ENCODE measurements at regions not wholly inside any gene's neighbourhood (a gene's known extent, or its start where the extent isn't known, plus 50 kb on each side); places are given as distances from the start of the nearest gene placed in this dataset.
"Not testable (repeated sequence)": the region's sequence is repeated elsewhere in the genome, so short reads cannot be mapped to it uniquely, and the experiment has no call there.

- not testable (repeated sequence) for H3K4me3 ChIP-seq (ENCODE audit: low read depth, low read length); H3K27ac ChIP-seq (ENCODE audit: low read depth, low read length); H3K36me3 ChIP-seq (ENCODE audit: insufficient read depth, low read length); H3K79me2 ChIP-seq (ENCODE audit: control insufficient read depth, insufficient read depth, low read length, unreplicated experiment); H3K27me3 ChIP-seq (ENCODE audit: insufficient read depth, low read length); H2AFZ ChIP-seq (ENCODE audit: low read length, unreplicated experiment); H3K4me1 ChIP-seq (ENCODE audit: control insufficient read depth, insufficient read depth, low read length, unreplicated experiment)
Observed at GRCh38 chr4:189848672-189849071, 92.0 kb upstream of the FRG1 start.

- H3K27ac ChIP-seq (ENCODE audit: low read depth, low read length): no peak overlapping the region
- H3K4me1 ChIP-seq (ENCODE audit: control insufficient read depth, insufficient read depth, low read length, unreplicated experiment): no peaks in the 10 kb centered on the region
- no peaks in the 10 kb centered on the region for H3K79me2 ChIP-seq (ENCODE audit: control insufficient read depth, insufficient read depth, low read length, unreplicated experiment)
- H2AFZ ChIP-seq (ENCODE audit: low read length, unreplicated experiment): no peak overlapping the region
- H3K36me3 ChIP-seq (ENCODE audit: insufficient read depth, low read length): no peaks in the 10 kb centered on the region
- no peaks in the 10 kb centered on the region for H3K27me3 ChIP-seq (ENCODE audit: insufficient read depth, low read length)
- no peak overlapping the region for H3K4me3 ChIP-seq (ENCODE audit: low read depth, low read length)
Observed at GRCh38 chr4:189850239-189850856, 90.3 kb upstream of the FRG1 start.

GRCh38 chr4:189858435-189858834 is 82.2 kb upstream of the FRG1 start:
- Histone ChIP-seq H3K27me3 (ENCODE audit: insufficient read depth, low read length) (no peaks in the 10 kb centered on the region), H3K79me2 (ENCODE audit: control insufficient read depth, insufficient read depth, low read length, unreplicated experiment) (no peaks in the 10 kb centered on the region), H3K27ac (ENCODE audit: low read depth, low read length) (no peak overlapping the region), H3K4me3 (ENCODE audit: low read depth, low read length) (no peak overlapping the region), H2AFZ (ENCODE audit: low read length, unreplicated experiment) (no peak overlapping the region), H3K4me1 (ENCODE audit: control insufficient read depth, insufficient read depth, low read length, unreplicated experiment) (no peaks in the 10 kb centered on the region), H3K36me3 (ENCODE audit: insufficient read depth, low read length) (no peaks in the 10 kb centered on the region)

- H3K4me3 ChIP-seq (ENCODE audit: low read depth, low read length): no peak overlapping the region
- H3K27ac ChIP-seq (ENCODE audit: low read depth, low read length): no peak overlapping the region
- H3K36me3 ChIP-seq (ENCODE audit: insufficient read depth, low read length): no peaks in the 10 kb centered on the region
- H2AFZ ChIP-seq (ENCODE audit: low read length, unreplicated experiment): no peak overlapping the region
- no peaks in the 10 kb centered on the region for H3K27me3 ChIP-seq (ENCODE audit: insufficient read depth, low read length)
- no peaks in the 10 kb centered on the region for H3K79me2 ChIP-seq (ENCODE audit: control insufficient read depth, insufficient read depth, low read length, unreplicated experiment)
- H3K4me1 ChIP-seq (ENCODE audit: control insufficient read depth, insufficient read depth, low read length, unreplicated experiment): no peaks in the 10 kb centered on the region
Observed at GRCh38 chr4:189861101-189861500, 79.6 kb upstream of the FRG1 start.

- no peak overlapping the region for H3K27ac ChIP-seq (ENCODE audit: low read depth, low read length)
- H3K79me2 ChIP-seq (ENCODE audit: control insufficient read depth, insufficient read depth, low read length, unreplicated experiment): no peaks in the 10 kb centered on the region
- H2AFZ ChIP-seq (ENCODE audit: low read length, unreplicated experiment): no peak overlapping the region
- H3K4me3 ChIP-seq (ENCODE audit: low read depth, low read length): no peak overlapping the region
- no peaks in the 10 kb centered on the region for H3K4me1 ChIP-seq (ENCODE audit: control insufficient read depth, insufficient read depth, low read length, unreplicated experiment)
- H3K27me3 ChIP-seq (ENCODE audit: insufficient read depth, low read length): no peaks in the 10 kb centered on the region
- no peaks in the 10 kb centered on the region for H3K36me3 ChIP-seq (ENCODE audit: insufficient read depth, low read length)
Observed at GRCh38 chr4:189869236-189869635, 71.4 kb upstream of the FRG1 start.

- Histone ChIP-seq H3K27me3 (ENCODE audit: insufficient read depth, low read length) (no peaks in the 10 kb centered on the region), H2AFZ (ENCODE audit: low read length, unreplicated experiment) (no peak overlapping the region), H3K79me2 (ENCODE audit: control insufficient read depth, insufficient read depth, low read length, unreplicated experiment) (no peaks in the 10 kb centered on the region), H3K4me3 (ENCODE audit: low read depth, low read length) (no peak overlapping the region), H3K36me3 (ENCODE audit: insufficient read depth, low read length) (no peaks in the 10 kb centered on the region), H3K27ac (ENCODE audit: low read depth, low read length) (no peak overlapping the region), H3K4me1 (ENCODE audit: control insufficient read depth, insufficient read depth, low read length, unreplicated experiment) (no peaks in the 10 kb centered on the region)
Observed at GRCh38 chr4:189870511-189871234, 70.0 kb upstream of the FRG1 start.

GRCh38 chr4:189874591-189874990 is 66.1 kb upstream of the FRG1 start:
- no peaks in the 10 kb centered on the region for H3K79me2 ChIP-seq (ENCODE audit: control insufficient read depth, insufficient read depth, low read length, unreplicated experiment)
- no peak overlapping the region for H3K4me3 ChIP-seq (ENCODE audit: low read depth, low read length)
- no peak overlapping the region for H2AFZ ChIP-seq (ENCODE audit: low read length, unreplicated experiment)
- H3K4me1 ChIP-seq (ENCODE audit: control insufficient read depth, insufficient read depth, low read length, unreplicated experiment): no peaks in the 10 kb centered on the region
- H3K36me3 ChIP-seq (ENCODE audit: insufficient read depth, low read length): no peaks in the 10 kb centered on the region
- no peak overlapping the region for H3K27ac ChIP-seq (ENCODE audit: low read depth, low read length)
- no peaks in the 10 kb centered on the region for H3K27me3 ChIP-seq (ENCODE audit: insufficient read depth, low read length)

- not testable (repeated sequence) for H2AFZ ChIP-seq (ENCODE audit: low read length, unreplicated experiment); H3K27ac ChIP-seq (ENCODE audit: low read depth, low read length); H3K4me1 ChIP-seq (ENCODE audit: control insufficient read depth, insufficient read depth, low read length, unreplicated experiment); H3K79me2 ChIP-seq (ENCODE audit: control insufficient read depth, insufficient read depth, low read length, unreplicated experiment); H3K4me3 ChIP-seq (ENCODE audit: low read depth, low read length); H3K27me3 ChIP-seq (ENCODE audit: insufficient read depth, low read length); H3K36me3 ChIP-seq (ENCODE audit: insufficient read depth, low read length)
Observed at GRCh38 chr4:189881190-189881589, 59.5 kb upstream of the FRG1 start.

GRCh38 chr4:189888407-189888806 is 52.3 kb upstream of the FRG1 start:
- not testable (repeated sequence) for H3K36me3 ChIP-seq (ENCODE audit: insufficient read depth, low read length); H2AFZ ChIP-seq (ENCODE audit: low read length, unreplicated experiment); H3K79me2 ChIP-seq (ENCODE audit: control insufficient read depth, insufficient read depth, low read length, unreplicated experiment); H3K4me3 ChIP-seq (ENCODE audit: low read depth, low read length); H3K4me1 ChIP-seq (ENCODE audit: control insufficient read depth, insufficient read depth, low read length, unreplicated experiment); H3K27ac ChIP-seq (ENCODE audit: low read depth, low read length); H3K27me3 ChIP-seq (ENCODE audit: insufficient read depth, low read length)
